BLaER1 (cell line): ENCODE measurements at regions not wholly inside any gene's neighbourhood (a gene's known extent, or its start where the extent isn't known, plus 50 kb on each side); places are given as distances from the start of the nearest gene placed in this dataset.
"Not testable (repeated sequence)": the region's sequence is repeated elsewhere in the genome, so short reads cannot be mapped to it uniquely, and the experiment has no call there.

Experiments used
- H3K27ac ChIP-seq: shearing (Covaris generic); formaldehyde crosslinking; 2 replicates; pipeline ENCODE4 v1.8.1; 2022
- H3K27me3 ChIP-seq: shearing (Covaris generic); formaldehyde crosslinking; 2 replicates; pipeline ENCODE4 v1.8.1; 2022
- H3K36me3 ChIP-seq: shearing (Covaris generic); formaldehyde crosslinking; 2 replicates; pipeline ENCODE4 v1.8.1; 2022
- H3K4me1 ChIP-seq: shearing (Covaris generic); formaldehyde crosslinking; 2 replicates; pipeline ENCODE4 v1.8.1; 2022
- H3K4me2 ChIP-seq: shearing (Covaris generic); formaldehyde crosslinking; 2 replicates; pipeline ENCODE4 v1.8.1; 2022
- H3K4me3 ChIP-seq: shearing (Covaris generic); formaldehyde crosslinking; 2 replicates; pipeline ENCODE4 v1.8.1; 2022
- H3K9ac ChIP-seq: shearing (Covaris generic); formaldehyde crosslinking; 2 replicates; pipeline ENCODE4 v1.8.1; 2022
- H3K9me3 ChIP-seq: shearing (Covaris generic); formaldehyde crosslinking; 2 replicates; pipeline ENCODE4 v1.8.1; 2022
- H4K20me1 ChIP-seq: shearing (Covaris generic); formaldehyde crosslinking; 2 replicates; pipeline ENCODE4 v1.8.1; 2022
- Cebpa-rat ChIP-seq: shearing (Covaris generic); IDR thresholded peaks from 2 replicates; pipeline ENCODE4 v1.8.1; 2022

GRCh38 chr2:193124815-193125214 is 930.1 kb upstream of the TMEFF2 start:
- no peaks in the 10 kb centered on the region for H3K9me3 ChIP-seq
- no peaks in the 10 kb centered on the region for H3K4me1 ChIP-seq

GRCh38 chr2:193114827-193115226 is 920.1 kb upstream of the TMEFF2 start:
- Histone ChIP-seq H3K36me3 (no peaks in the 10 kb centered on the region), H3K4me2 (no peak overlapping the region), H3K9me3 (no peaks in the 10 kb centered on the region), H3K4me3 (no peak overlapping the region), H3K27me3 (no peaks in the 10 kb centered on the region), H4K20me1 (no peaks in the 10 kb centered on the region), H3K4me1 (no peaks in the 10 kb centered on the region), H3K9ac (no peak overlapping the region), H3K27ac (no peak overlapping the region)
- TF ChIP-seq Cebpa-rat: no peak

More at GRCh38 chr2:193124815-193125214, 930.1 kb upstream of the TMEFF2 start:
- Histone ChIP-seq H3K9ac (no peak overlapping the region), H3K36me3 (no peaks in the 10 kb centered on the region), H3K27ac (no peak overlapping the region), H3K27me3 (no peaks in the 10 kb centered on the region), H3K4me2 (no peak overlapping the region), H3K4me3 (no peak overlapping the region), H4K20me1 (no peaks in the 10 kb centered on the region)
- no peak for TF ChIP-seq Cebpa-rat

- Histone ChIP-seq H3K9ac (no peak overlapping the region), H3K4me1 (no peaks in the 10 kb centered on the region), H3K36me3 (no peaks in the 10 kb centered on the region), H3K4me3 (no peak overlapping the region), H4K20me1 (no peaks in the 10 kb centered on the region), H3K27ac (no peak overlapping the region), H3K9me3 (no peaks in the 10 kb centered on the region), H3K27me3 (no peaks in the 10 kb centered on the region), H3K4me2 (no peak overlapping the region)
- no peak for TF ChIP-seq Cebpa-rat
These were observed 918.3 kb upstream of the TMEFF2 start for GRCh38 chr2:193112986-193113385.

GRCh38 chr2:193103064-193103463 is 908.3 kb upstream of the TMEFF2 start:
- Histone ChIP-seq H3K9ac (no peak overlapping the region), H3K4me3 (no peak overlapping the region)

GRCh38 chr2:193101591-193101990 is 906.9 kb upstream of the TMEFF2 start:
- Histone ChIP-seq H3K9ac (no peak overlapping the region), H3K9me3 (no peaks in the 10 kb centered on the region), H4K20me1 (no peaks in the 10 kb centered on the region), H3K27me3 (no peaks in the 10 kb centered on the region), H3K4me3 (no peak overlapping the region), H3K4me1 (no peaks in the 10 kb centered on the region), H3K4me2 (no peak overlapping the region), H3K27ac (no peak overlapping the region), H3K36me3 (no peaks in the 10 kb centered on the region)
- TF ChIP-seq Cebpa-rat: no peak

More at GRCh38 chr2:193103064-193103463, 908.3 kb upstream of the TMEFF2 start:
- H4K20me1 ChIP-seq: no peaks in the 10 kb centered on the region
- no peak for TF ChIP-seq Cebpa-rat
- H3K4me2 ChIP-seq: no peak overlapping the region
- no peaks in the 10 kb centered on the region for H3K36me3 ChIP-seq
- H3K9me3 ChIP-seq: no peaks in the 10 kb centered on the region
- H3K27me3 ChIP-seq: no peaks in the 10 kb centered on the region
- no peaks in the 10 kb centered on the region for H3K4me1 ChIP-seq
- no peak overlapping the region for H3K27ac ChIP-seq

- Histone ChIP-seq H3K9ac (no peak overlapping the region), H3K36me3 (no peaks in the 10 kb centered on the region), H3K4me3 (no peak overlapping the region), H3K4me1 (no peaks in the 10 kb centered on the region), H4K20me1 (no peaks in the 10 kb centered on the region), H3K27me3 (no peaks in the 10 kb centered on the region), H3K4me2 (no peak overlapping the region), H3K9me3 (no peaks in the 10 kb centered on the region), H3K27ac (no peak overlapping the region)
- TF ChIP-seq Cebpa-rat: no peak
These were observed 893.3 kb upstream of the TMEFF2 start for GRCh38 chr2:193088026-193088425.

GRCh38 chr2:193076995-193077394 is 882.3 kb upstream of the TMEFF2 start:
- TF ChIP-seq Cebpa-rat: no peak
- Histone ChIP-seq H4K20me1 (no peaks in the 10 kb centered on the region), H3K4me2 (no peak overlapping the region), H3K27ac (no peak overlapping the region), H3K9me3 (no peaks in the 10 kb centered on the region), H3K9ac (no peak overlapping the region), H3K36me3 (no peaks in the 10 kb centered on the region), H3K4me3 (no peak overlapping the region), H3K27me3 (no peaks in the 10 kb centered on the region), H3K4me1 (no peaks in the 10 kb centered on the region)

GRCh38 chr2:193074933-193075332 is 880.2 kb upstream of the TMEFF2 start:
- Histone ChIP-seq H3K4me3 (no peak overlapping the region), H3K9me3 (peaks cover 10% of the 10 kb centered on the region), H3K27ac (no peak overlapping the region), H4K20me1 (no peaks in the 10 kb centered on the region), H3K4me1 (no peaks in the 10 kb centered on the region), H3K4me2 (no peak overlapping the region), H3K9ac (no peak overlapping the region), H3K27me3 (no peaks in the 10 kb centered on the region), H3K36me3 (no peaks in the 10 kb centered on the region)
- TF ChIP-seq Cebpa-rat: no peak

- H4K20me1 ChIP-seq: no peaks in the 10 kb centered on the region
- TF ChIP-seq Cebpa-rat: no peak
- no peaks in the 10 kb centered on the region for H3K27me3 ChIP-seq
- no peaks in the 10 kb centered on the region for H3K36me3 ChIP-seq
- no peak overlapping the region for H3K4me3 ChIP-seq
- no peak overlapping the region for H3K27ac ChIP-seq
- peaks cover 10% of the 10 kb centered on the region for H3K9me3 ChIP-seq
- H3K4me2 ChIP-seq: no peak overlapping the region
- no peak overlapping the region for H3K9ac ChIP-seq
- H3K4me1 ChIP-seq: no peaks in the 10 kb centered on the region
These were observed 877.9 kb upstream of the TMEFF2 start for GRCh38 chr2:193072647-193073046.

GRCh38 chr2:193025556-193025955 is 830.8 kb upstream of the TMEFF2 start:
- not testable (repeated sequence) for H3K9ac ChIP-seq, H3K4me1 ChIP-seq, H3K4me3 ChIP-seq, H3K27ac ChIP-seq, H3K27me3 ChIP-seq, H3K4me2 ChIP-seq, H4K20me1 ChIP-seq, H3K9me3 ChIP-seq, H3K36me3 ChIP-seq

- Histone ChIP-seq H3K36me3 (no peaks in the 10 kb centered on the region), H3K9me3 (0 out of 2 replicates have a peak, but pooled peaks cover 4% of the 10 kb centered on the region), H3K4me2 (no peak overlapping the region), H3K4me3 (no peak overlapping the region), H3K9ac (no peak overlapping the region), H3K27me3 (no peaks in the 10 kb centered on the region), H4K20me1 (no peaks in the 10 kb centered on the region), H3K27ac (no peak overlapping the region), H3K4me1 (no peaks in the 10 kb centered on the region)
- TF ChIP-seq Cebpa-rat: no peak
These were observed 830.1 kb upstream of the TMEFF2 start for GRCh38 chr2:193024791-193025190.
